Duodenal mucosa (tissue), 2 donors: ENCODE measurements at regions not wholly inside any gene's neighbourhood (a gene's known extent, or its start where the extent isn't known, plus 50 kb on each side); places are given as distances from the start of the nearest gene placed in this dataset.

ENCODE experiments used
- H3K27ac ChIP-seq: one replicate; pipeline ENCODE4 v1.7.0; 2013; ENCODE audit warnings: low read depth, low read length
- H3K27me3 ChIP-seq, 2 donors: one replicate each; pipeline ENCODE4 v1.7.0; 2013; ENCODE audit warnings: low read length in 2 of 2, control low read depth in 1 of 2; ENCODE audit not compliant: insufficient read depth in 2 of 2, control insufficient read depth in 1 of 2
- H3K36me3 ChIP-seq, 2 donors: one replicate each; pipeline ENCODE4 v1.7.0; 2013; ENCODE audit warnings: low read length in 2 of 2, control low read depth in 1 of 2; ENCODE audit not compliant: insufficient read depth in 2 of 2, control insufficient read depth in 1 of 2
- H3K4me1 ChIP-seq, 2 donors: one replicate each; pipeline ENCODE4 v1.7.0; 2013; ENCODE audit warnings: low read length in 2 of 2, control low read depth in 1 of 2; ENCODE audit not compliant: insufficient read depth in 2 of 2, control insufficient read depth in 1 of 2
- H3K4me3 ChIP-seq, 2 donors: one replicate each; pipeline ENCODE4 v1.7.0; 2013; ENCODE audit warnings: low read length in 2 of 2, low read depth in 1 of 2
- H3K9ac ChIP-seq, 2 donors: one replicate each; pipeline ENCODE4 v1.7.0; 2013; ENCODE audit warnings: low read length in 2 of 2, low read depth in 1 of 2
- H3K9me3 ChIP-seq, 2 donors: one replicate each; pipeline ENCODE4 v1.7.0; 2013; ENCODE audit warnings: low read length in 2 of 2, control low read depth in 1 of 2; ENCODE audit not compliant: control insufficient read depth in 1 of 2

- Histone ChIP-seq H3K4me3 (no peak overlapping the region), H3K4me1 (peaks cover 22 to 39% of the 10 kb centered on the region in 2 donors), H3K9ac (no peak overlapping the region), H3K27ac (no peak overlapping the region), H3K27me3 (no peaks in the 10 kb centered on the region), H3K9me3 (no peaks in the 10 kb centered on the region), H3K36me3 (no peaks in the 10 kb centered on the region)
These were observed 161.7 kb upstream of the HES1 start for GRCh38 chr3:193974191-193974652.

DNA sequence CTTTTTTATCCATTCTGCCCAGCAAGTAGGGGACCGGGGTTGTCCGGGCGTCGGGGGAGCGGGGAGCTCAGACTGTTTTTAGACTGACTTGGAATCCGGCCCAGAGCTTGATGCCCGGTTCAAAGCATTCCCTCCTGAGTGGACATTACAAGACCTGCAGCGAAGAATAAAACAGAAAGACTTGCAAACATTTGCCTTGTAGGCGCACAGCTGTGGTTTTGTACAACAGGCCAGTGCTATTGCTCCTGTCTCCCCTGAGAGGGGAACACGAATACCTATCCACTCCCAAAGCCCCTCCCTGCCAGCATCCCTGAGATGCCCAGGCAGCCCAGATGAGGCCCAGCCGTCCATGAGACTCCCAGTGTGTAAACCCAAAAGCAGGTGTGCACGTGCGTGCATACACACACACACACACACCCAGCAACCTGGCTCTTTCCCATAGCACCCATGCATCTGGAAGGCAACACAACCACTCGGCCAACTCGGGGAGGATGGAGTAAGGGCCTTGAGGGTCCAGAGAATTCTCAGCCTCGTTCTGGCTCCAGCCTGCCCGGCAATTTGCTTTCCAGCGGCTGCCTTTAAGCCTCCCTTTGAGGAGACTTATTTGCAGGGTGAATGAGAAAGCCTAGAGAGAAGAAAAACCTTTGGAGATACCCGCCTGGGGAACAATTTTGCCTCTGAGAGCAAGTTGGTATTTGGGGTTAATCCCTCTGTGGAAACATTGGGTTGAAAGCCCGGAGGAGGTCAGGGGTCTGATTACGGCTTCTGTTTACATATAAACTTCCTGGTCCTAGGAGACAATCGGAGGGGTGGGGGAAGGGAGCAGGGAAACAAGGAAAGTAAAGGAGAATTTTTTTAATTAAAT is 161.0 kb upstream of the HES1 start:
- Histone ChIP-seq H3K36me3 (no peaks in the 10 kb centered on the region), H3K9ac (no peak overlapping the region), H3K4me3 (no peak overlapping the region), H3K9me3 (no peaks in the 10 kb centered on the region), H3K4me1 (peaks cover 22 to 39% of the 10 kb centered on the region in 2 donors), H3K27ac (no peak overlapping the region), H3K27me3 (no peaks in the 10 kb centered on the region)

DNA sequence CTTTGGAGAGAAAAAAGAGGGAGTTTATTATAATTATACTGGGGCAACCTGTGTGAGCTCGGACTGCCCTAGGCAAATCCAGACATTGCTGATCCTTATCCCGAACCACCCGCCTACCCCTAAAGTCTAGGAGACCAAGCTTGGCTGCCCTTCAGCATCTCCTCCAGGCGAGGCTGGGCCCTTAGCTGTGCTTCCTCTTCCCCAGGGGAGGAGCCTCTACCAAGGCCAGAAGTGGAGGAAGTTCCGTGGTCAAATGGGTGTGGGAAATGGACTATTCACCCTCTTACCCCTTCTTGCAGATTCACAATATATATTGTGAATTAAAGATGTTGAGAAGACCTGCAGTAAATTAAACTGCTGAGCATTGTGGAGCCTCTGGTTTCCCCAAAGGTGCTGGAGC is 158.3 kb upstream of the HES1 start:
- Histone ChIP-seq H3K4me1 (peaks cover 11 to 22% of the 10 kb centered on the region in 2 donors), H3K9me3 (no peaks in the 10 kb centered on the region), H3K36me3 (no peaks in the 10 kb centered on the region), H3K4me3 (no peak overlapping the region), H3K9ac (no peak overlapping the region), H3K27ac (no peak overlapping the region), H3K27me3 (no peaks in the 10 kb centered on the region)

GRCh38 chr3:193978030-193978429 is 157.9 kb upstream of the HES1 start:
- no peaks in the 10 kb centered on the region for H3K36me3 ChIP-seq
- no peaks in the 10 kb centered on the region for H3K9me3 ChIP-seq
- H3K9ac ChIP-seq: no peak overlapping the region
- H3K27ac ChIP-seq: no peak overlapping the region
- H3K4me1 ChIP-seq: peaks cover 14 to 23% of the 10 kb centered on the region in 2 donors
- H3K27me3 ChIP-seq: no peaks in the 10 kb centered on the region
- H3K4me3 ChIP-seq: no peak overlapping the region

- Histone ChIP-seq H3K27ac (no peak overlapping the region), H3K4me3 (no peak overlapping the region), H3K36me3 (no peaks in the 10 kb centered on the region), H3K4me1 (peaks cover 14 to 23% of the 10 kb centered on the region in 2 donors), H3K9me3 (no peaks in the 10 kb centered on the region), H3K9ac (no peak overlapping the region), H3K27me3 (no peaks in the 10 kb centered on the region)
These were observed 157.5 kb upstream of the HES1 start for GRCh38 chr3:193978486-193978885.

GRCh38 chr3:193980326-193980725 is 155.6 kb upstream of the HES1 start:
- Histone ChIP-seq H3K9ac (no peak overlapping the region), H3K27me3 (no peaks in the 10 kb centered on the region), H3K4me3 (no peak overlapping the region), H3K36me3 (no peaks in the 10 kb centered on the region), H3K9me3 (no peaks in the 10 kb centered on the region), H3K27ac (no peak overlapping the region), H3K4me1 (peaks cover 9 to 23% of the 10 kb centered on the region in 2 donors)

- Histone ChIP-seq H3K27ac (no peak overlapping the region), H3K27me3 (no peaks in the 10 kb centered on the region), H3K9me3 (no peaks in the 10 kb centered on the region), H3K9ac (no peak overlapping the region), H3K4me3 (no peak overlapping the region), H3K36me3 (no peaks in the 10 kb centered on the region), H3K4me1 (peaks cover 9 to 19% of the 10 kb centered on the region in 2 donors)
These were observed 155.0 kb upstream of the HES1 start for GRCh38 chr3:193980905-193981304.

- Histone ChIP-seq H3K9me3 (no peaks in the 10 kb centered on the region), H3K36me3 (no peaks in the 10 kb centered on the region), H3K4me3 (no peak overlapping the region), H3K4me1 (peaks cover 9 to 19% of the 10 kb centered on the region in 2 donors), H3K9ac (no peak overlapping the region), H3K27me3 (no peaks in the 10 kb centered on the region), H3K27ac (no peak overlapping the region)
These were observed 154.4 kb upstream of the HES1 start for GRCh38 chr3:193981504-193981903.

- H3K9ac ChIP-seq: no peak overlapping the region
- no peaks in the 10 kb centered on the region for H3K27me3 ChIP-seq
- no peak overlapping the region for H3K27ac ChIP-seq
- no peaks in the 10 kb centered on the region for H3K36me3 ChIP-seq
- H3K9me3 ChIP-seq: no peaks in the 10 kb centered on the region
- peaks cover 9 to 19% of the 10 kb centered on the region in 2 donors for H3K4me1 ChIP-seq
- no peak overlapping the region for H3K4me3 ChIP-seq
These were observed 153.7 kb upstream of the HES1 start for GRCh38 chr3:193982258-193982659.

- no peak overlapping the region for H3K4me3 ChIP-seq
- H3K27ac ChIP-seq: no peak overlapping the region
These were observed 151.8 kb upstream of the HES1 start for GRCh38 chr3:193983846-193984818.

More at GRCh38 chr3:193983846-193984818, 151.8 kb upstream of the HES1 start:
- no peaks in the 10 kb centered on the region for H3K36me3 ChIP-seq
- peaks cover 9 to 10% of the 10 kb centered on the region in 2 donors for H3K4me1 ChIP-seq
- H3K9me3 ChIP-seq: no peaks in the 10 kb centered on the region
- H3K9ac ChIP-seq: no peak overlapping the region
- no peaks in the 10 kb centered on the region for H3K27me3 ChIP-seq
